ENCODE measurements at regions not wholly inside any gene's neighbourhood (a gene's known extent, or its start where the extent isn't known, plus 50 kb on each side); places are given as distances from the start of the nearest gene placed in this dataset.

DNA sequence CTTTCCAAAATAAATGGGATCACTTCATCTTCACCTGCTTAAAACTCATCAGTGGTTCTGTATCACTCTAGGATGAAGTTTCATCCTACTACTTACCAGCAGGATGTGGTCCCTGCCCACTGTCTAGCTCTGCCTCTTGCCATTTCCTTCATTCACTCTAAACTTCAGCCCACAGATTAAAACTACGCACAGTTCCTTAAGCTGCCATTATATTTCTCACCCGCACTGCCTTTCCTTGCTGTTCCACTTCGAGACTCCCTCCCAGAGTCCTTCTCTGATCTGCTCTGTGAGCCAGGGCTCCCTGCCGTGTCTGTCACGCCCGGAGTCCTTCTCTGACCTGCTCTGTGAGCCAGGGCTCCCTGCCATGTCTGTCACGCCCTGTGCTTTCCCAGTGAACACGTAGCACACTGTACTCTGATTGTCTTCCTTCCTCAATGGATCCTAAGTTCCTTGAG, 52.0 kb upstream of the NPAS1 start:
- TF ChIP-seq, protein P1, sequence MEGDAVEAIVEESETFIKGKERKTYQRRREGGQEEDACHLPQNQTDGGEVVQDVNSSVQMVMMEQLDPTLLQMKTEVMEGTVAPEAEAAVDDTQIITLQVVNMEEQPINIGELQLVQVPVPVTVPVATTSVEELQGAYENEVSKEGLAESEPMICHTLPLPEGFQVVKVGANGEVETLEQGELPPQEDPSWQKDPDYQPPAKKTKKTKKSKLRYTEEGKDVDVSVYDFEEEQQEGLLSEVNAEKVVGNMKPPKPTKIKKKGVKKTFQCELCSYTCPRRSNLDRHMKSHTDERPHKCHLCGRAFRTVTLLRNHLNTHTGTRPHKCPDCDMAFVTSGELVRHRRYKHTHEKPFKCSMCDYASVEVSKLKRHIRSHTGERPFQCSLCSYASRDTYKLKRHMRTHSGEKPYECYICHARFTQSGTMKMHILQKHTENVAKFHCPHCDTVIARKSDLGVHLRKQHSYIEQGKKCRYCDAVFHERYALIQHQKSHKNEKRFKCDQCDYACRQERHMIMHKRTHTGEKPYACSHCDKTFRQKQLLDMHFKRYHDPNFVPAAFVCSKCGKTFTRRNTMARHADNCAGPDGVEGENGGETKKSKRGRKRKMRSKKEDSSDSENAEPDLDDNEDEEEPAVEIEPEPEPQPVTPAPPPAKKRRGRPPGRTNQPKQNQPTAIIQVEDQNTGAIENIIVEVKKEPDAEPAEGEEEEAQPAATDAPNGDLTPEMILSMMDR (IDR thresholded peaks at IDR 0.05): no peak
- peak; percentile 86 for TF ChIP-seq POLR2AphosphoS5 (IDR thresholded peaks at IDR 0.05)
